ENCODE measurements at regions not wholly inside any gene's neighbourhood (a gene's known extent, or its start where the extent isn't known, plus 50 kb on each side); places are given as distances from the start of the nearest gene placed in this dataset.

- H4K20me1 ChIP-seq (ENCODE audit: insufficient read depth, low read length, poor library complexity, severe bottlenecking) = no peaks in the 10 kb centered on the region
- no peaks in the 10 kb centered on the region for H3K27me3 ChIP-seq (ENCODE audit: insufficient read depth, low read length, poor library complexity, severe bottlenecking)
- no peaks in the 10 kb centered on the region for H3K9me3 ChIP-seq (ENCODE audit: insufficient read depth, low read depth, low read length)
- H3F3A ChIP-seq (ENCODE audit: low read depth) = no peaks in the 10 kb centered on the region
- H3K9ac ChIP-seq (ENCODE audit: low read depth, low read length, poor library complexity, severe bottlenecking) = no peak overlapping the region
- H3K79me2 ChIP-seq (ENCODE audit: insufficient read depth, low read length) = no peaks in the 10 kb centered on the region
- no peaks in the 10 kb centered on the region for H3K36me3 ChIP-seq (ENCODE audit: insufficient read depth, low read length)
- H3K4me3 ChIP-seq (ENCODE audit: low read length, poor library complexity, severe bottlenecking) = no peak overlapping the region
- TF ChIP-seq, protein P1, sequence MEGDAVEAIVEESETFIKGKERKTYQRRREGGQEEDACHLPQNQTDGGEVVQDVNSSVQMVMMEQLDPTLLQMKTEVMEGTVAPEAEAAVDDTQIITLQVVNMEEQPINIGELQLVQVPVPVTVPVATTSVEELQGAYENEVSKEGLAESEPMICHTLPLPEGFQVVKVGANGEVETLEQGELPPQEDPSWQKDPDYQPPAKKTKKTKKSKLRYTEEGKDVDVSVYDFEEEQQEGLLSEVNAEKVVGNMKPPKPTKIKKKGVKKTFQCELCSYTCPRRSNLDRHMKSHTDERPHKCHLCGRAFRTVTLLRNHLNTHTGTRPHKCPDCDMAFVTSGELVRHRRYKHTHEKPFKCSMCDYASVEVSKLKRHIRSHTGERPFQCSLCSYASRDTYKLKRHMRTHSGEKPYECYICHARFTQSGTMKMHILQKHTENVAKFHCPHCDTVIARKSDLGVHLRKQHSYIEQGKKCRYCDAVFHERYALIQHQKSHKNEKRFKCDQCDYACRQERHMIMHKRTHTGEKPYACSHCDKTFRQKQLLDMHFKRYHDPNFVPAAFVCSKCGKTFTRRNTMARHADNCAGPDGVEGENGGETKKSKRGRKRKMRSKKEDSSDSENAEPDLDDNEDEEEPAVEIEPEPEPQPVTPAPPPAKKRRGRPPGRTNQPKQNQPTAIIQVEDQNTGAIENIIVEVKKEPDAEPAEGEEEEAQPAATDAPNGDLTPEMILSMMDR (conservative IDR thresholded peaks at IDR 0.05; ENCODE audit: low read length) = no peak
- TF ChIP-seq EZH2phosphoT487 (IDR thresholded peaks at IDR 0.05; ENCODE audit: borderline replicate concordance) = no peak
- H3K4me1 ChIP-seq (ENCODE audit: insufficient read depth, low read length, poor library complexity, severe bottlenecking) = no peaks in the 10 kb centered on the region
- no peak overlapping the region for H2AFZ ChIP-seq (ENCODE audit: low read length)
- H3K4me2 ChIP-seq (ENCODE audit: low read depth, low read length, poor library complexity, severe bottlenecking) = no peak overlapping the region
- H3K9me2 ChIP-seq (replicated peaks; ENCODE audit: low read depth, low read length) = no peaks in the 10 kb centered on the region
Measured at GRCh38 chr20:7609251-7609650, 331.0 kb downstream of the HAO1 start.

DNA sequence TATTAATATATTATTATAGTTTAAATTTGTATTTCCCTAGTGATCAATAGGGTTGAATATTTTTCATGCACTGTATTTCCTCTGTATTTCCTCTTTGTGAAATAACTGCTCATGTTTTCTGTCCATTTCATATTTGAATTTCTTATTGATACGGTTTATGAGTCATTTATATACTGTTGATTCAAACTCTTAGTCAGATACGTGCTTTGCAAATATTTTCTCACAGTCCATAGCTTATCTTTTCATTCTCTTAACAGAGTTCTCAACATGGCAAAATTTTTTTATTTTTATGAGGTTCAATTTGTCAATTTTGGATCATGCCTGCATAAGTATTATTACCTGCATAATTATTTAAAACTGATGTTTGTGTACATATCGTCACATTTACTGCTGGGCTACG lies 329.6 kb downstream of the HAO1 start:
- Histone ChIP-seq H3K79me2 (ENCODE audit: insufficient read depth, low read length) (no peaks in the 10 kb centered on the region), H3K36me3 (ENCODE audit: insufficient read depth, low read length) (no peaks in the 10 kb centered on the region), H3F3A (ENCODE audit: low read depth) (no peaks in the 10 kb centered on the region), H2AFZ (ENCODE audit: low read length) (no peak overlapping the region), H3K9me3 (ENCODE audit: insufficient read depth, low read depth, low read length) (no peaks in the 10 kb centered on the region), H3K4me1 (ENCODE audit: insufficient read depth, low read length, poor library complexity, severe bottlenecking) (no peaks in the 10 kb centered on the region), H4K20me1 (ENCODE audit: insufficient read depth, low read length, poor library complexity, severe bottlenecking) (no peaks in the 10 kb centered on the region), H3K27me3 (ENCODE audit: insufficient read depth, low read length, poor library complexity, severe bottlenecking) (no peaks in the 10 kb centered on the region), H3K9me2 (replicated peaks; ENCODE audit: low read depth, low read length) (no peaks in the 10 kb centered on the region), H3K4me3 (ENCODE audit: low read length, poor library complexity, severe bottlenecking) (no peak overlapping the region), H3K4me2 (ENCODE audit: low read depth, low read length, poor library complexity, severe bottlenecking) (no peak overlapping the region), H3K9ac (ENCODE audit: low read depth, low read length, poor library complexity, severe bottlenecking) (no peak overlapping the region)
- TF ChIP-seq EZH2phosphoT487 (IDR thresholded peaks at IDR 0.05; ENCODE audit: borderline replicate concordance) = no peak
- TF ChIP-seq, protein P1 (conservative IDR thresholded peaks at IDR 0.05; ENCODE audit: low read length) = no peak

GRCh38 chr20:7617797-7618196 lies 322.5 kb downstream of the HAO1 start:
- Histone ChIP-seq H2AFZ (ENCODE audit: low read length) (no peak overlapping the region), H3K9me3 (ENCODE audit: insufficient read depth, low read depth, low read length) (no peaks in the 10 kb centered on the region), H4K20me1 (ENCODE audit: insufficient read depth, low read length, poor library complexity, severe bottlenecking) (no peaks in the 10 kb centered on the region), H3K4me3 (ENCODE audit: low read length, poor library complexity, severe bottlenecking) (no peak overlapping the region), H3K9me2 (replicated peaks; ENCODE audit: low read depth, low read length) (no peaks in the 10 kb centered on the region), H3K9ac (ENCODE audit: low read depth, low read length, poor library complexity, severe bottlenecking) (no peak overlapping the region), H3K79me2 (ENCODE audit: insufficient read depth, low read length) (no peaks in the 10 kb centered on the region), H3K4me1 (ENCODE audit: insufficient read depth, low read length, poor library complexity, severe bottlenecking) (no peaks in the 10 kb centered on the region), H3K4me2 (ENCODE audit: low read depth, low read length, poor library complexity, severe bottlenecking) (no peak overlapping the region), H3F3A (ENCODE audit: low read depth) (no peaks in the 10 kb centered on the region), H3K36me3 (ENCODE audit: insufficient read depth, low read length) (no peaks in the 10 kb centered on the region), H3K27me3 (ENCODE audit: insufficient read depth, low read length, poor library complexity, severe bottlenecking) (no peaks in the 10 kb centered on the region)
- TF ChIP-seq, protein P1 (conservative IDR thresholded peaks at IDR 0.05; ENCODE audit: low read length) = no peak
- no peak for TF ChIP-seq EZH2phosphoT487 (IDR thresholded peaks at IDR 0.05; ENCODE audit: borderline replicate concordance)
